H1 (cell line): ENCODE measurements at regions not wholly inside any gene's neighbourhood (a gene's known extent, or its start where the extent isn't known, plus 50 kb on each side); places are given as distances from the start of the nearest gene placed in this dataset.

ENCODE experiments used
- CTCF ChIA-PET: fragments of 300-600 bp; sonication (Branson Sonifier 250); formaldehyde crosslinking; loops from one replicate; lab custom pipeline; 2021; ENCODE audit not compliant: partially characterized antibody; lab: Charles Lee
- POLR2A ChIA-PET: fragments of 300-600 bp; sonication (Branson Sonifier 250); formaldehyde crosslinking; loops from one replicate; lab custom pipeline; 2021; ENCODE audit warnings: inconsistent platforms; ENCODE audit not compliant: partially characterized antibody; lab: Charles Lee
- DNase-seq, 2 experiments: peaks; one replicate each; pipeline versions ENCODE4 v3.0.0 to v3.0.0-alpha.2; 2010 to 2022; ENCODE audit warnings: low spot score in 2 of 2, low read depth in 1 of 2, mixed read lengths in 1 of 2
- FAIRE-seq: peaks from 2 replicates; lab custom pipeline; 2011; peaks lifted over from hg19 to GRCh38; lab: Jason Lieb, UNC
- H2AFZ ChIP-seq: 2 replicates; pipeline ENCODE4 v1.8.1; 2012; ENCODE audit warnings: low read length, inconsistent platforms
- H2AK5ac ChIP-seq: 2 replicates; pipeline ENCODE4 v1.6.1; 2013; ENCODE audit warnings: low read depth, low read length
- H2BK120ac ChIP-seq: replicated peaks from 2 replicates; pipeline ENCODE3; 2013; ENCODE audit warnings: low read depth, low read length, inconsistent platforms
- H2BK12ac ChIP-seq: 2 replicates; pipeline ENCODE4 v1.6.1; 2013; ENCODE audit warnings: low read depth, low read length
- H2BK15ac ChIP-seq: 2 replicates; pipeline ENCODE4 v1.6.1; 2013; ENCODE audit warnings: low read length
- H2BK20ac ChIP-seq: 2 replicates; pipeline ENCODE4 v1.6.1; 2013; ENCODE audit warnings: low read length
- H2BK5ac ChIP-seq: 2 replicates; pipeline ENCODE4 v1.6.1; 2013; ENCODE audit warnings: low read depth, low read length
- H3K14ac ChIP-seq: 2 replicates; pipeline ENCODE4 v1.6.1; 2013; ENCODE audit warnings: inconsistent platforms; ENCODE audit not compliant: insufficient read length
- H3K18ac ChIP-seq: 2 replicates; pipeline ENCODE4 v1.6.1; 2013; ENCODE audit warnings: low read length; ENCODE audit errors: extremely low read depth
- H3K23ac ChIP-seq: 2 replicates; pipeline ENCODE4 v1.6.1; 2013; ENCODE audit warnings: inconsistent platforms; ENCODE audit not compliant: insufficient read length
- H3K23me2 ChIP-seq: 2 replicates; pipeline ENCODE4 v1.6.1; 2013; ENCODE audit warnings: low read depth, low read length
- H3K27ac ChIP-seq: 2 replicates; pipeline ENCODE4 v1.6.1; 2011; ENCODE audit warnings: low read depth, low read length, inconsistent platforms
- H3K27me3 ChIP-seq, 4 experiments: replicated peaks in 1 of 4; 1 replicate in 1 of 4; 2 replicates in 3 of 4; pipeline versions ENCODE4 v1.6.1 to v1.8.1; 2011 to 2013; ENCODE audit warnings: low read length in 3 of 4, mild to moderate bottlenecking in 3 of 4, inconsistent platforms in 2 of 4, mixed read lengths in 2 of 4, moderate library complexity in 1 of 4; ENCODE audit not compliant: control insufficient read depth in 3 of 4, insufficient read depth in 3 of 4; ENCODE audit errors: extremely low read depth in 1 of 4
- H3K36me3 ChIP-seq, 4 experiments: 2 replicates each; pipeline versions ENCODE4 v1.6.1 to v1.8.1; 2011 to 2013; ENCODE audit warnings: mild to moderate bottlenecking in 4 of 4, low read length in 3 of 4, moderate library complexity in 2 of 4, control low read depth in 1 of 4, inconsistent platforms in 1 of 4; ENCODE audit not compliant: insufficient read depth in 4 of 4, control insufficient read depth in 2 of 4
- H3K4ac ChIP-seq: replicated peaks from 2 replicates; pipeline ENCODE3; 2013; ENCODE audit warnings: low read length, low read depth, mixed read lengths, inconsistent platforms; ENCODE audit not compliant: insufficient read length
- H3K4me1 ChIP-seq, 4 experiments: replicated peaks in 1 of 4; 1 replicate in 1 of 4; 2 replicates in 3 of 4; pipeline versions ENCODE4 v1.6.1 to v1.8.1; 2011 to 2013; ENCODE audit warnings: low read length in 3 of 4, inconsistent platforms in 2 of 4, mixed read lengths in 1 of 4; ENCODE audit not compliant: insufficient read depth in 4 of 4, control insufficient read depth in 3 of 4
- H3K4me2 ChIP-seq, 2 experiments: 2 replicates each; pipeline versions ENCODE4 v1.6.1 to v1.8.1; 2011 to 2013; ENCODE audit warnings: low read depth in 2 of 2, low read length in 2 of 2, control low read depth in 1 of 2, inconsistent platforms in 1 of 2, mild to moderate bottlenecking in 1 of 2; ENCODE audit not compliant: insufficient read depth in 1 of 2
- H3K4me3 ChIP-seq, 4 experiments: fragments of 200-600, 300-600 bp in 1 of 4; sonication (generic), shearing (Covaris generic), sonication (Bioruptor Twin) in 1 of 4; 2 replicates each; pipeline versions ENCODE4 v1.5.1 to v1.8.1; 2011 to 2016; ENCODE audit warnings: low read length in 4 of 4, low read depth in 3 of 4, control low read depth in 2 of 4, inconsistent platforms in 2 of 4, mild to moderate bottlenecking in 2 of 4, mixed read lengths in 1 of 4, moderate library complexity in 1 of 4; ENCODE audit not compliant: insufficient read depth in 2 of 4; ENCODE audit errors: extremely low read depth in 1 of 4
- H3K56ac ChIP-seq: replicated peaks from 2 replicates; pipeline ENCODE3; 2013; ENCODE audit warnings: low read depth, mild to moderate bottlenecking, mixed read lengths, low read length, inconsistent platforms; ENCODE audit not compliant: insufficient read length
- H3K79me1 ChIP-seq: 2 replicates; pipeline ENCODE4 v1.6.1; 2013; ENCODE audit warnings: low read depth, low read length, control low read depth
- H3K79me2 ChIP-seq, 2 experiments: 2 replicates each; pipeline versions ENCODE4 v1.6.1 to v1.8.1; 2012 to 2013; ENCODE audit warnings: low read length in 2 of 2, mild to moderate bottlenecking in 2 of 2, inconsistent platforms in 1 of 2; ENCODE audit not compliant: insufficient read depth in 2 of 2, control insufficient read depth in 1 of 2
- H3K9ac ChIP-seq, 4 experiments: replicated peaks in 1 of 4; 1 replicate in 1 of 4; 2 replicates in 3 of 4; pipeline versions ENCODE4 v1.6.1 to v1.8.1; 2011 to 2013; ENCODE audit warnings: low read depth in 3 of 4, low read length in 3 of 4, control low read depth in 2 of 4, mild to moderate bottlenecking in 2 of 4, moderate library complexity in 2 of 4, inconsistent platforms in 1 of 4; ENCODE audit errors: extremely low read depth in 1 of 4
- H3K9me3 ChIP-seq, 2 experiments: 2 replicates each; pipeline versions ENCODE4 v1.6.1 to v1.8.1; 2012 to 2013; ENCODE audit warnings: mild to moderate bottlenecking in 2 of 2, moderate library complexity in 2 of 2, control low read depth in 1 of 2, inconsistent platforms in 1 of 2, low read depth in 1 of 2, low read length in 1 of 2, mixed read lengths in 1 of 2; ENCODE audit not compliant: insufficient read depth in 2 of 2
- H4K20me1 ChIP-seq, 2 experiments: replicated peaks in 1 of 2; 2 replicates each; pipeline versions ENCODE3 to v1.8.1; 2011 to 2013; ENCODE audit warnings: inconsistent platforms in 2 of 2, low read length in 2 of 2, mild to moderate bottlenecking in 1 of 2; ENCODE audit not compliant: insufficient read depth in 2 of 2, control insufficient read depth in 1 of 2
- H4K5ac ChIP-seq: 2 replicates; pipeline ENCODE4 v1.6.1; 2013; ENCODE audit warnings: low read length, low read depth, mixed read lengths, inconsistent platforms; ENCODE audit not compliant: insufficient read length
- H4K8ac ChIP-seq: 2 replicates; pipeline ENCODE4 v1.8.0; 2013; ENCODE audit warnings: mild to moderate bottlenecking, moderate library complexity, low read length, inconsistent platforms; ENCODE audit not compliant: insufficient read depth; ENCODE audit errors: extremely low read depth
- H4K91ac ChIP-seq: replicated peaks from 2 replicates; pipeline ENCODE3; 2013; ENCODE audit warnings: low read length, mixed read lengths, inconsistent platforms; ENCODE audit not compliant: insufficient read length
- MAFK ChIP-seq: IDR thresholded peaks from 2 replicates; pipeline ENCODE4 v1.6.1; 2012; ENCODE audit warnings: low read depth, mild to moderate bottlenecking, improper control_type of control experiment, low read length
- NRF1 ChIP-seq: IDR thresholded peaks from 2 replicates; pipeline ENCODE4 v1.6.1; 2011; ENCODE audit warnings: mild to moderate bottlenecking, low read depth, low read length, improper control_type of control experiment
- POLR2A ChIP-seq, 2 experiments: IDR thresholded peaks; 1 replicate in 1 of 2; 2 replicates in 1 of 2; pipeline ENCODE4 v1.6.1; 2011; ENCODE audit warnings: low read depth in 2 of 2, low read length in 2 of 2, mild to moderate bottlenecking in 2 of 2; ENCODE audit errors: control extremely low read depth in 1 of 2
- POLR2AphosphoS5 ChIP-seq: IDR thresholded peaks from 2 replicates; pipeline ENCODE4 v1.6.1; 2011; ENCODE audit warnings: low read depth, low read length
- RFX5 ChIP-seq: IDR thresholded peaks from 2 replicates; pipeline ENCODE4 v1.6.1; 2011; ENCODE audit warnings: low read depth, low read length, improper control_type of control experiment, borderline replicate concordance
- SAP30 ChIP-seq: fragments of 300-600 bp; sonication (generic); IDR thresholded peaks from 2 replicates; pipeline ENCODE4 v1.7.1; 2012; ENCODE audit warnings: low read length, moderate library complexity, mild to moderate bottlenecking, inconsistent platforms; ENCODE audit not compliant: insufficient read depth, insufficient replicate concordance
- SIN3A ChIP-seq, 2 experiments: IDR thresholded peaks in 1 of 2; conservative IDR thresholded peaks in 1 of 2; 2 replicates each; pipeline ENCODE4 v1.6.1; 2011 to 2012; ENCODE audit warnings: low read length in 2 of 2, improper control_type of control experiment in 1 of 2, low read depth in 1 of 2, mild to moderate bottlenecking in 1 of 2
- SUZ12 ChIP-seq: fragments of 200-600 bp; sonication (generic); IDR thresholded peaks from 2 replicates; pipeline ENCODE4 v1.6.1; 2012; ENCODE audit warnings: mild to moderate bottlenecking, inconsistent platforms, low read length, moderate library complexity, mixed read lengths
- WGBS, 2 experiments: shearing (Covaris generic) in 1 of 2; methylation state at CpG; one replicate each; pipeline versions ENCODE4 v1.1.6 to v1.1.7; 2013 to 2015; ENCODE audit warnings: low lambda C conversion rate in 2 of 2, mixed read lengths in 2 of 2, inconsistent platforms in 1 of 2, low coverage in 1 of 2, missing lambda C conversion rate in 1 of 2; ENCODE audit not compliant: insufficient replicate concordance in 2 of 2, insufficient coverage in 1 of 2, insufficient read length in 1 of 2; ENCODE audit errors: extremely low coverage in 1 of 2, missing lambda C conversion rate in 1 of 2; 5-methylcytosine and 5-hydroxymethylcytosine counted together

- no peak overlapping the region for H3K27ac ChIP-seq
Observed at GRCh38 chrX:40377684-40378083, 203.1 kb upstream of the ATP6AP2 start.

More at GRCh38 chrX:40377684-40378083, 203.1 kb upstream of the ATP6AP2 start:
- ChIA-PET POLR2A (no interaction called here), CTCF (interaction anchor here (1.3 kb wide), 1 partner anchor 79 kb away, joined by 3 read pairs; no protein-coding TSS in a partner anchor)
- H2BK12ac ChIP-seq, result no peak overlapping the region
- H3K4me3 ChIP-seq, result no peak overlapping the region
- H3K18ac ChIP-seq, result no peak overlapping the region
- no peak overlapping the region for H3K23ac ChIP-seq
- no peak overlapping the region for H3K4ac ChIP-seq
- no peak overlapping the region for H4K5ac ChIP-seq
- no peaks in the 10 kb centered on the region for H4K20me1 ChIP-seq
- no peak overlapping the region for H4K91ac ChIP-seq
- H3K4me2 ChIP-seq, result no peak overlapping the region
- H3K56ac ChIP-seq, result no peak overlapping the region
- no peaks in the 10 kb centered on the region for H3K36me3 ChIP-seq
- H3K23me2 ChIP-seq, result no peaks in the 10 kb centered on the region
- DNase-seq, result no peak
- no peak overlapping the region for H2BK120ac ChIP-seq
- WGBS, 2 experiments, result 100% methylated on average over 1 of the region's 1 CpG; no CpG with 5 or more reads in 1 of the 2 experiments
- no peak overlapping the region for H2BK5ac ChIP-seq
- no peak overlapping the region for H4K8ac ChIP-seq
- no peaks in the 10 kb centered on the region for H3K27me3 ChIP-seq
- H2AFZ ChIP-seq, result no peak overlapping the region
- peaks cover 0 to 9% (median 1%) of the 10 kb centered on the region in 4 experiments; a peak in 3 of 7 replicates for H3K4me1 ChIP-seq
- no peak overlapping the region for H3K14ac ChIP-seq
- no peak overlapping the region for H2BK15ac ChIP-seq
- H2BK20ac ChIP-seq, result no peak overlapping the region
- H2AK5ac ChIP-seq, result no peak overlapping the region
- FAIRE-seq, result no peak
- H3K9me3 ChIP-seq, result no peaks in the 10 kb centered on the region
- H3K79me1 ChIP-seq, result no peaks in the 10 kb centered on the region
- H3K9ac ChIP-seq, result no peak overlapping the region
- no peaks in the 10 kb centered on the region for H3K79me2 ChIP-seq
- TF ChIP-seq MAFK, result no peak
- TF ChIP-seq NRF1, result no peak
- no peak for TF ChIP-seq POLR2A (IDR thresholded peaks at IDR 0.05; ENCODE audit: control extremely low read depth in 1 of 2, low read depth in 2 of 2, low read length in 2 of 2)
- no peak for TF ChIP-seq SAP30
- no peak for TF ChIP-seq SUZ12
- TF ChIP-seq SIN3A (conservative IDR thresholded peaks at IDR 0.05 in 1 of 2, IDR thresholded peaks at IDR 0.05 in 1 of 2; ENCODE audit: low read depth in 1 of 2, low read length in 2 of 2), result no peak
- no peak for TF ChIP-seq POLR2AphosphoS5
- no peak for TF ChIP-seq RFX5
